ENCODE measurements at regions not wholly inside any gene's neighbourhood (a gene's known extent, or its start where the extent isn't known, plus 50 kb on each side); places are given as distances from the start of the nearest gene placed in this dataset.
A peak's percentile ranks its signal among the peaks of the same experiment; 100 is the strongest.

GRCh38 chr18:68316636-68317035 lies 398.3 kb downstream of the TMX3 start:
- Histone ChIP-seq H3K27me3 (ENCODE audit: control insufficient read depth, insufficient read depth, low read length) (no peaks in the 10 kb centered on the region), H3K36me3 (ENCODE audit: control insufficient read depth in 2 of 3, insufficient read depth in 3 of 3, low read length in 3 of 3) (no peaks in the 10 kb centered on the region), H3K4me3 (ENCODE audit: low read length in 3 of 3) (peak overlapping the region in 1 of 3 donors; percentile 27), H3K9ac (ENCODE audit: low read length in 3 of 3) (no peak overlapping the region), H3K4me1 (ENCODE audit: control insufficient read depth in 2 of 3, insufficient read depth in 2 of 3, low read depth in 1 of 3, low read length in 3 of 3) (no peaks in the 10 kb centered on the region), H3K9me3 (ENCODE audit: control insufficient read depth in 2 of 3, insufficient read depth in 1 of 3, low read length in 3 of 3) (no peaks in the 10 kb centered on the region), H3K27ac (ENCODE audit: low read depth in 2 of 2, low read length in 2 of 2) (no peak overlapping the region)
- FAIRE-seq (no peak), DNase-seq (peak in 1 of 5 donors; percentile 6)
- TF ChIP-seq, protein P1, sequence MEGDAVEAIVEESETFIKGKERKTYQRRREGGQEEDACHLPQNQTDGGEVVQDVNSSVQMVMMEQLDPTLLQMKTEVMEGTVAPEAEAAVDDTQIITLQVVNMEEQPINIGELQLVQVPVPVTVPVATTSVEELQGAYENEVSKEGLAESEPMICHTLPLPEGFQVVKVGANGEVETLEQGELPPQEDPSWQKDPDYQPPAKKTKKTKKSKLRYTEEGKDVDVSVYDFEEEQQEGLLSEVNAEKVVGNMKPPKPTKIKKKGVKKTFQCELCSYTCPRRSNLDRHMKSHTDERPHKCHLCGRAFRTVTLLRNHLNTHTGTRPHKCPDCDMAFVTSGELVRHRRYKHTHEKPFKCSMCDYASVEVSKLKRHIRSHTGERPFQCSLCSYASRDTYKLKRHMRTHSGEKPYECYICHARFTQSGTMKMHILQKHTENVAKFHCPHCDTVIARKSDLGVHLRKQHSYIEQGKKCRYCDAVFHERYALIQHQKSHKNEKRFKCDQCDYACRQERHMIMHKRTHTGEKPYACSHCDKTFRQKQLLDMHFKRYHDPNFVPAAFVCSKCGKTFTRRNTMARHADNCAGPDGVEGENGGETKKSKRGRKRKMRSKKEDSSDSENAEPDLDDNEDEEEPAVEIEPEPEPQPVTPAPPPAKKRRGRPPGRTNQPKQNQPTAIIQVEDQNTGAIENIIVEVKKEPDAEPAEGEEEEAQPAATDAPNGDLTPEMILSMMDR (IDR thresholded peaks at IDR 0.05; ENCODE audit: borderline replicate concordance, extremely low read depth, insufficient read depth), result no peak
- intact Hi-C loops (cut with DNase I), result no loop called here

- no peak overlapping the region for H3K27ac ChIP-seq (ENCODE audit: low read depth in 2 of 2, low read length in 2 of 2)
- no peaks in the 10 kb centered on the region for H3K27me3 ChIP-seq (ENCODE audit: control insufficient read depth, insufficient read depth, low read length)
- DNase-seq (peak in 2 of 5 donors; percentile 49 to 63), FAIRE-seq (no peak)
- H3K4me1 ChIP-seq (ENCODE audit: control insufficient read depth in 2 of 3, insufficient read depth in 2 of 3, low read depth in 1 of 3, low read length in 3 of 3), result no peaks in the 10 kb centered on the region
- intact Hi-C loops (cut with DNase I), result no loop called here
- TF ChIP-seq, protein P1 (IDR thresholded peaks at IDR 0.05; ENCODE audit: borderline replicate concordance, extremely low read depth, insufficient read depth), result no peak
- no peak overlapping the region for H3K9ac ChIP-seq (ENCODE audit: low read length in 3 of 3)
- no peaks in the 10 kb centered on the region for H3K36me3 ChIP-seq (ENCODE audit: control insufficient read depth in 2 of 3, insufficient read depth in 3 of 3, low read length in 3 of 3)
- no peaks in the 10 kb centered on the region for H3K9me3 ChIP-seq (ENCODE audit: control insufficient read depth in 2 of 3, insufficient read depth in 1 of 3, low read length in 3 of 3)
- no peak overlapping the region for H3K4me3 ChIP-seq (ENCODE audit: low read length in 3 of 3)
Observed at GRCh38 chr18:68314403-68314802, 400.5 kb downstream of the TMX3 start.

GRCh38 chr18:68301441-68301840 lies 413.5 kb downstream of the TMX3 start:
- H3K36me3 ChIP-seq (ENCODE audit: control insufficient read depth in 2 of 3, insufficient read depth in 3 of 3, low read length in 3 of 3), result no peaks in the 10 kb centered on the region
- no peak overlapping the region for H3K27ac ChIP-seq (ENCODE audit: low read depth in 2 of 2, low read length in 2 of 2)
- no peak for FAIRE-seq
- TF ChIP-seq, protein P1 (IDR thresholded peaks at IDR 0.05; ENCODE audit: borderline replicate concordance, extremely low read depth, insufficient read depth), result no peak
- no peaks in the 10 kb centered on the region for H3K9me3 ChIP-seq (ENCODE audit: control insufficient read depth in 2 of 3, insufficient read depth in 1 of 3, low read length in 3 of 3)
- H3K27me3 ChIP-seq (ENCODE audit: control insufficient read depth, insufficient read depth, low read length), result no peaks in the 10 kb centered on the region
- H3K4me3 ChIP-seq (ENCODE audit: low read length in 3 of 3), result no peak overlapping the region
- H3K4me1 ChIP-seq (ENCODE audit: control insufficient read depth in 2 of 3, insufficient read depth in 2 of 3, low read depth in 1 of 3, low read length in 3 of 3), result no peaks in the 10 kb centered on the region
- H3K9ac ChIP-seq (ENCODE audit: low read length in 3 of 3), result no peak overlapping the region
- peak in 2 of 5 donors; percentile 12 to 29 for DNase-seq
- intact Hi-C loops (cut with DNase I), result no loop called here

GRCh38 chr18:68299906-68300305 lies 415.0 kb downstream of the TMX3 start:
- DNase-seq (no peak), FAIRE-seq (no peak)
- H3K4me1 ChIP-seq (ENCODE audit: control insufficient read depth in 2 of 3, insufficient read depth in 2 of 3, low read depth in 1 of 3, low read length in 3 of 3), result no peaks in the 10 kb centered on the region
- no peak overlapping the region for H3K27ac ChIP-seq (ENCODE audit: low read depth in 2 of 2, low read length in 2 of 2)
- no peak overlapping the region for H3K9ac ChIP-seq (ENCODE audit: low read length in 3 of 3)
- no peaks in the 10 kb centered on the region for H3K9me3 ChIP-seq (ENCODE audit: control insufficient read depth in 2 of 3, insufficient read depth in 1 of 3, low read length in 3 of 3)
- H3K4me3 ChIP-seq (ENCODE audit: low read length in 3 of 3), result no peak overlapping the region
- H3K27me3 ChIP-seq (ENCODE audit: control insufficient read depth, insufficient read depth, low read length), result no peaks in the 10 kb centered on the region
- intact Hi-C loops (cut with DNase I), result no loop called here
- TF ChIP-seq, protein P1 (IDR thresholded peaks at IDR 0.05; ENCODE audit: borderline replicate concordance, extremely low read depth, insufficient read depth), result no peak
- H3K36me3 ChIP-seq (ENCODE audit: control insufficient read depth in 2 of 3, insufficient read depth in 3 of 3, low read length in 3 of 3), result no peaks in the 10 kb centered on the region
